ENCODE measurements at regions not wholly inside any gene's neighbourhood (a gene's known extent, or its start where the extent isn't known, plus 50 kb on each side); places are given as distances from the start of the nearest gene placed in this dataset.

- ATAC-seq (peak in 1 of 4 donors; percentile 9), DNase-seq (no peak)
- TF ChIP-seq CTCF (IDR thresholded peaks at IDR 0.05), result no peak
- TF ChIP-seq POLR2A (IDR thresholded peaks at IDR 0.05), result no peak
- 54% methylated on average over 7 of the region's 7 CpGs for WGBS (ENCODE audit: insufficient coverage, low coverage, low lambda C conversion rate, missing lambda C conversion rate)
- no peaks in the 10 kb centered on the region for H3K36me3 ChIP-seq
- H3K27me3 ChIP-seq, result no peaks in the 10 kb centered on the region
- no peak overlapping the region for H3K27ac ChIP-seq
- H3K4me1 ChIP-seq, result peaks cover 0 to 5% (median 0%) of the 10 kb centered on the region in 4 donors
- no peaks in the 10 kb centered on the region for H3K9me3 ChIP-seq
- intact Hi-C loops (cut with DNase I), result no loop called here
- no peak overlapping the region for H3K4me3 ChIP-seq
Observed at GRCh38 chr2:136247204-136247950, 129.4 kb upstream of the CXCR4 start.

DNA sequence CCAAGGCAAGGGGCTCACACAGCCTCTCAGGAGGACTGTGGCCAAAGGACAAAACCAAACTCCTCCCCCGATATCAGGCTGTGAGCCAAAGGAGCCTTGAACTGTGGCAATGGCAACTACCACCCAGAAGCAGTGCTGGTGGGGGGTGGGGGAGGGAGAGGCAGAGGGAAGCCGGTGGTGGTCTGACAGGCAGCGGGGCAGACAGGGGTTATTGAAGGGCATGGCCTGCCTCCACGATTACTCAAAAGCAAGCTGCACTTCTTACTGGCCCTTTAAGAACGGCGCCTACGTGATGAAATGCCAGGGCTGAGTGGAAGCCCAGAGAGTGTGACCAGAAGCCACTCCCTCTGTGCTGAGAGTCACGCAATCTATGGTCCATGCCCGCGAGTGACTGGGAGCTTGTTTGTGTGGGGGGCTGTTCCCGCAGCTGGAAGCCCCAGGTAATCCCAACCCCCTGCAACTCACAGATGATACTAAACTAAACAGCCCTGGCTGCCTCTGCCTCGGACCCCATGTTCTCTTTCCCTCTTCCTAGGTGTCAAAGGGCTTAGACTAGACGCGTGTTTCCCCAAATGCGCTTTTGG, 128.2 kb upstream of the CXCR4 start:
- H3K36me3 ChIP-seq, result no peaks in the 10 kb centered on the region
- peak overlapping the region in 1 of 3 donors; percentile 32 for H3K4me3 ChIP-seq
- TF ChIP-seq POLR2A (IDR thresholded peaks at IDR 0.05) (no peak), CTCF (IDR thresholded peaks at IDR 0.05) (no peak)
- 27% methylated on average over 12 of the region's 15 CpGs for WGBS (ENCODE audit: insufficient coverage, low coverage, low lambda C conversion rate, missing lambda C conversion rate)
- H3K27ac ChIP-seq, result no peak overlapping the region
- DNase-seq (peak; percentile 55 to 75 (median 73)), ATAC-seq (peak; percentile 72 to 91 (median 82))
- intact Hi-C loops (cut with DNase I), result no loop called here
- H3K27me3 ChIP-seq, result no peaks in the 10 kb centered on the region
- no peaks in the 10 kb centered on the region for H3K9me3 ChIP-seq
- H3K4me1 ChIP-seq, result peaks cover 0 to 5% (median 0%) of the 10 kb centered on the region in 4 donors

DNA sequence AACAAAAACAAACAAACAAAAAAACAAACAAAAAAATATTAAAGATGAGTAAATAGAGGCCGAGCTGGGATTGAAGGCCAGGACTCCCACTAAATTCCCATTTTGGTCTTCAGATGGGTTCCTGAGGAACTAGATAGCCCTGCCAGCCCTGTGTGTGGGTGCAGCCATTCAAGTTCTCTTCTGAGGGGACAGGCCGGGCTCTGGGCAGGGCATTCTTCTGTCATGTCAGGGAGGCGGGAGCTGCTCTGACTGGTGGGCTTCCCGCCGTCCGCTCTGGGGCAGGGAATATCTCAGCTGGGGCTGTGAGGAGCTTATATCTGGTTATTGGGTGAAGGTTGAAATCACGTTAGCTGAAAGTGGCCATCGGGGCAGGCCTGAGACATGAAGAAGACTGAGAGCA, 127.3 kb upstream of the CXCR4 start:
- Histone ChIP-seq H3K4me1 (peaks cover 0 to 5% (median 0%) of the 10 kb centered on the region in 4 donors), H3K4me3 (no peak overlapping the region), H3K36me3 (no peaks in the 10 kb centered on the region), H3K27ac (no peak overlapping the region), H3K27me3 (no peaks in the 10 kb centered on the region), H3K9me3 (no peaks in the 10 kb centered on the region)
- WGBS (ENCODE audit: insufficient coverage, low coverage, low lambda C conversion rate, missing lambda C conversion rate), result 78% methylated on average over 6 of the region's 8 CpGs
- TF ChIP-seq CTCF (IDR thresholded peaks at IDR 0.05), result no peak
- no peak for TF ChIP-seq POLR2A (IDR thresholded peaks at IDR 0.05)
- intact Hi-C loops (cut with DNase I), result no loop called here
- ATAC-seq (no peak), DNase-seq (no peak)

DNA sequence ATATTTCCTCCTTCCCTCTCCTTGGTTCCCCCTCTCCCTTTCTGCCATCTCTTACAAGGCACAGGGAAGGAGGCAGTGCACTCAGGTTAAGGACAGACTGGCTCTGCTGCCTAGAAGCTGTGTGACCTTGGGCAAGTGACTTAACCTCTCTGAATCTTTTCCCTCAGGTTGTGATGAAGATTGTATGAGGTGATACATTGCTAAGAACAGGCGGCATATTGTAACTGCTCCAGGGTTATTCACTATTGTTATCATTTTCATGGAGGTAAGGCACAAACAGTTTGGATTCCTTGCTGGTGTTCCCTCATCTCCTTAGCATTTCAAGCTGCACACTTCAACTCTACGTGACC, 126.6 kb upstream of the CXCR4 start:
- Histone ChIP-seq H3K36me3 (no peaks in the 10 kb centered on the region), H3K27ac (no peak overlapping the region), H3K27me3 (no peaks in the 10 kb centered on the region), H3K4me1 (peaks cover 0 to 5% (median 0%) of the 10 kb centered on the region in 4 donors), H3K4me3 (no peak overlapping the region), H3K9me3 (no peaks in the 10 kb centered on the region)
- TF ChIP-seq POLR2A (IDR thresholded peaks at IDR 0.05), result no peak
- no peak for TF ChIP-seq CTCF (IDR thresholded peaks at IDR 0.05)
- WGBS (ENCODE audit: insufficient coverage, low coverage, low lambda C conversion rate, missing lambda C conversion rate), result 90% methylated on average over 1 of the region's 2 CpGs
- ATAC-seq (no peak), DNase-seq (no peak)
- intact Hi-C loops (cut with DNase I), result no loop called here

Measured in right lobe of liver (tissue), 6 donors.